Fibroblast of skin of left quadriceps (primary cell): ENCODE measurements at regions not wholly inside any gene's neighbourhood (a gene's known extent, or its start where the extent isn't known, plus 50 kb on each side); places are given as distances from the start of the nearest gene placed in this dataset.

ENCODE experiments used
- DNase-seq, 2 experiments: peaks; one replicate each; pipeline ENCODE4 v3.0.0-alpha.2; 2013; ENCODE audit warnings: low read depth in 2 of 2

DNA sequence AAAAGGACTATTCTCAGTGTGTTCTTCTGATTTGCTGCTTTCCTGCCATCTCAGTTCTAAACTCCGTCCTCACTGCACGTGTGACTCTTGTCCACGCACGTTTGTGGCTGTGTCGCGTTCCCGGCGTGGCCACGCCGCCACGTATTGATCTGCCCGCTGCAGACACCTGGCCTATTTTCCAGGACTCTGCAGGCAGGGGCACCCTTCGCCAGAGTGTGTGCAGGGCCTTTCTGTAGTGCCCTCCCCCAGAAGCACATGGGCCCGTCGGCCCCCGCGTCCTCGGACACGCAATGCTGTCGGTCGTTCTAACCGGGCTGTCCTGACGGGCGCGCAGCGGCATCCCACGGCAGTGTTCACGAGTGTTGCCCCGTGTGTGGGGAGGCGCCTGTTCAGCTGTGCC, 87.6 kb downstream of the YTHDF1 start:
- no peak for DNase-seq

DNA sequence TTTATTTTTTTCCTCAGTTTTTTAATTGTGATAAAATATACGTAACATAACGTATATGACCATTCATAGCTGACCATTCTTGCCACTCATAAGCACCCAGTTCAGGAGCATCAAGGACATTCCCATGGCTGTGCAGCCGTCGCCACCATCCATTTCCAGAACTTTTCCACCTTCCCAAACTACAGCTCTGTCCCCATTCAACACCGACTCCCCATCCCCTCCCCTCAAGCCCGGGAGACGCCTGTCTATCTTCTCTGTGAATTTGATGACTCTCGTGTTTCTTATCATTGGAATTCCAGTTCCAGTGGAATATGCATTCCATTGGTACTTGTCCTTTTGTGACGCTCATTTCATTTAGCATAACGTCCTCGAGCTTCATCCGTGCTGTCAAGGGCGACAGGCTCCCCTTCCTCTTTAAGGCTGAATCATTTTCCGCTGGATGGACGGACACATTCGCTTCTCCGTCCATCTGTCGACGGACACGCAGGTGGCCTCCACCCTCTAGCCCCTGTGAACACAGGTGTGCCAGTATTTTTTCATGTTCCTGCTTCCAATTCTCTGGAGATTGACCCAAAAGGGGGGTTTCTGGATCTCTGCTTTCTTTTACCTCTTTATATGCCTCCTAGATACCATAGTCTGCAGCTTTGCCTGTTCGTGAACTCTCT, 88.1 kb downstream of the YTHDF1 start:
- no peak for DNase-seq

DNA sequence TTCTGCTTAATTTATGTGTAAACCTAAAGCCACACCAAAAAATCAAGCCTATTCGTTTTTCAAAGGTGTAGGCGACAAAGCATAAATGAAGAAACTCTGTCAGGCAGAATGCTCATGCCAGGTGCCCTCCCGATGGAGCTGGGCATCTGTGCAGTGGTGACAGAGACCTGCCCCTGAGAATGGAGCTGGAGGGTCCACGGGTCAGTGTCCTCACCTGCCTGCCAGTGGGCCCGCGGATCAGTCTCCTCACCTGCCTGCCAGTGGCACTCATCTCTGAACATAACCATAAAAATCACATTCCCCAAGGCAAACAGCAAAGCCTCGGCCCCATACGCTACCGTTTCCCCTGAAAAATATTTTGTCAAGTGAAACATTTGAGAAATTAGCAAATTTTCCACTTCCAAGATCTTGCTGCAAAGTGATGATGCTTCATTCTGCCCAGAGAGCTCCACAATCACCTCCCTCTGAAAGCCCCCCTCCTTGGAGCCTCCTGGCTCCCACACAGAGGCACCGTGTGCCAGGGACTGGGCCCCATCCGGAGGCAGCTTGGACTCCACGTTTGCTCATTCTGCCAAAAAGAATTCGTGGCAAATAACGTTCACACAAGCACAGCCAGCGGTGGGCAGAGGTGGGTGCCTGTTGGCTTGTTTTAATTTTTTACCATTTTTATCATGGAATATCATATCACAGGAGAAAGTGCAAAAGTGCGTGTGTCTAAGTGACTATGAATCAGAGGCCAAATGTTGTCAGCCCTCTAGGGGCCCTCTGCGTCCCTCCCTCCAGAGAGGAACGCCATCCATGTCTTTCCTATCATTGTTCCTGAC, 88.8 kb downstream of the YTHDF1 start:
- no peak for DNase-seq

GRCh38 chr20:63125838-63126601, 89.9 kb downstream of the YTHDF1 start:
- DNase-seq: no peak

DNA sequence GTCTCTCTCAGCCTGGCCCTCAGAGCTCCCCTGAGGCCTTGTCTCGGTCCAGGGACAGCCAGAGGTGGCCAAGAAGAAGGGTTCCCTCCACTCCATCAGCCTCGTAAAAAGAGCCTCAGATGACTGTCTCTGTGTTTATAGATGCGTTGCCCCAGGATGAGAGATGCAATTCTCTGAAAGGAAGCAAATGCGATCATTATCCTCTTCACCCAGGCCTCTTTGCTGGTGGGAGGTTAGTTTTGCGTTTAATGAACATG, 90.4 kb downstream of the YTHDF1 start:
- DNase-seq: no peak

DNA sequence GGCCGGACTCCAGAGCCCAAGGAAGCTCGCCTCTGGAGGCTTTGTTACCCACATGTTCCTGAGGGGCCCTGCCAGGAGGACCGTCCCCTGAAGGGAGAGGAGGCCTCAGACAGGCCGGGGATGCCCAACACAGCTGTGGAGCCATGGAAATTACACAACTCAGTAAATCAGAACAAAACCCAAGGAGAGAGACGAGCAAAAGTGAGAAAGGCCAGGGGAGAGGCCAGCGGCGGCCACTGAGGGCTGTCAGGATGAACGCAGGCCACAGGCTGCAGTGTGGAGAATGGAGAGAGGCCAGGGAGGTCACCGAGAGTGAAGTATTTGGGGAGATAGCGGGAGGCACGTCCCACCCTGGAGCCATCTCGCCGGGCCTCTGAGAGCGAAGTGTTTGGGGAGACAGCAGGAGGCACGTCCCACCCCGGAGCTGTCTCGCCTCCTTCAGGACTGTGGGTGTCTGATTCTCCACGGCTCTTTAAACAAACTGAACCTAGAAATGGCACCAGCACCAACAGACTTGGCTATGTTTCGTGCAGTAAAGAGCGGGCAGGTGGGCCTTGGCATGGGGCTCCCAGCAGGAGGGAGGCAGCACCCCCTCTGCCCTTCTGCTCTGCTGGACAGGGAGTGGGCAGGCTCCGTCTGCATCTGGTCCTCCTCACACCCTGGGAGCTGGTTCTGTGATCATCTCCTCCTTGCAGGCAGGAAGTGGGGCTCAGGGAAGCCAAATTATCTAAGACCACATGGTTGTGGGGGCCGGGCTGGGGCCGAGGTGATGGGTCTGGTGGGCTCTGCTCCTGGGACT, 91.0 kb downstream of the YTHDF1 start:
- DNase-seq: no peak

GRCh38 chr20:63124092-63124781, 91.7 kb downstream of the YTHDF1 start:
- DNase-seq: no peak

DNA sequence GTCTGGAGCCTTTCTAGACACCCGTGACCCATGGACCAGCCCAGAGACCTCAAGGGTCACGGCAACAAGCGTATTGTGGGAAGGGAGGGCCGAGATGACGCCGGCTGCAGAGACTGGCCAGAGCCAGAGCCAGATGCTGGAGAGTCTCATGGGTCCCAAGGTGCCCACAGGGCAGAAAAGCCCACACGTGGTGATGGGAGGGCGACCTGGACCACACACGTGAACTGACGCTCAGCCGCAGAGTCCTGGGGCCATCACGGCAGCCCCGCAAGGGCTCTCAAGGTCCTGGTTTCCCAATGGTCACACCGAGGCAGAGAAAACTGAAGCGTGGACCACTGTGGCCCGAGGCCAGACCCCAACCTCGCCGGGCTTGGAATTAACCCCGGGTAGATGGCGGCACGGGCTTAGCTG, 92.6 kb downstream of the YTHDF1 start:
- DNase-seq: no peak

DNA sequence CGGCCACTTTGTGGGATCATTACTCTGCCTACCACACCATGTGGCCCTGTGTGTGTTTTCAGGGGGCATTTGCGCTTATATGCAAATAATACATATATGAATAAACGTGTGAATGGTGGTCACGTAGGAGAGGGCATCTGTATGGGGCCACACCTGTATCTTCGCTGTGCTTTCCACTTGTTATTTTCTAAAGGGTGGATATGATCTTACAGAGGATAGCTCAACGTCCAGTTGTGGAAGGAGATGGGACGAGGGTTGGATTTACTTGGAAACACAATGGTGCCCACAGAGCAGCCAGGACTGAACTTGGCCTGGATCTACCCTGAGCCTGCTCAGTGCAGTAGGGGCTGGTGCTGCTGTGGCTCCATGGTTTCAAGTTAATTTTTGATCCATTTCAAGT, 93.3 kb downstream of the YTHDF1 start:
- DNase-seq: no peak

GRCh38 chr20:63121749-63122405, 94.1 kb downstream of the YTHDF1 start:
- no peak for DNase-seq

DNA sequence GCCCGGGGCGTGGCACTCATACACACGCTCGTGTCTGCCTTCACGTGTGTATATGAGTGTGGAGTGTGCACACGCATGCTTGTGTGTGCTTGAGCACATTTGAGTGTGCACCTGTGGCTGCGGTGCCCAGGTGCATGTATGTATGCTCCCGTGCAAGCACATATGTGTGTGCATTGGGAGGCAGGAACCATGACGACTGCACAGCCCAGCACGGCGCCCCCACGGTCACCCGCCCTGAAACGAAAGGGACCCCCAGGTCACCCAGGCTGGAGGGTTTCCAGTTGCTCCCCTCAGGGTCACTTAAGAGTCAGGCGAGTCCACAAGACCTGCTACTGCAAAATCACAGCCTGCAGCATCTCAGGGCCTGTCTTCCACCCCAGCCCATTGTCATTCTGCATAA, 94.7 kb downstream of the YTHDF1 start:
- no peak for DNase-seq

DNA sequence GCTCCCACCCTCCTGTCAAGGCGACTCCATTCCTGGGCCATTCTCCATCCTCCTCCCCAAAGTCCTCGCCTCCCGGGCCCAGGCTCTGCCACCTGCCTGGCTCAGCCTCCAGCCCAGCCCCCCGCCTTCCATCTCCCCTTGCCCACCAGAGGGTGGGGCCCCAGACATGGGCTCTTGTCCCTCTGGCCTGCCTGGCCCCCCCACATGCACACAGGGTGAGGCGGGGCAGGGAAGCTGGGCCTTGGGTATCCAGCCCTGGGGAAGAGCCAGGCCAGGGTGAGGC, 95.2 kb downstream of the YTHDF1 start:
- DNase-seq: no peak

DNA sequence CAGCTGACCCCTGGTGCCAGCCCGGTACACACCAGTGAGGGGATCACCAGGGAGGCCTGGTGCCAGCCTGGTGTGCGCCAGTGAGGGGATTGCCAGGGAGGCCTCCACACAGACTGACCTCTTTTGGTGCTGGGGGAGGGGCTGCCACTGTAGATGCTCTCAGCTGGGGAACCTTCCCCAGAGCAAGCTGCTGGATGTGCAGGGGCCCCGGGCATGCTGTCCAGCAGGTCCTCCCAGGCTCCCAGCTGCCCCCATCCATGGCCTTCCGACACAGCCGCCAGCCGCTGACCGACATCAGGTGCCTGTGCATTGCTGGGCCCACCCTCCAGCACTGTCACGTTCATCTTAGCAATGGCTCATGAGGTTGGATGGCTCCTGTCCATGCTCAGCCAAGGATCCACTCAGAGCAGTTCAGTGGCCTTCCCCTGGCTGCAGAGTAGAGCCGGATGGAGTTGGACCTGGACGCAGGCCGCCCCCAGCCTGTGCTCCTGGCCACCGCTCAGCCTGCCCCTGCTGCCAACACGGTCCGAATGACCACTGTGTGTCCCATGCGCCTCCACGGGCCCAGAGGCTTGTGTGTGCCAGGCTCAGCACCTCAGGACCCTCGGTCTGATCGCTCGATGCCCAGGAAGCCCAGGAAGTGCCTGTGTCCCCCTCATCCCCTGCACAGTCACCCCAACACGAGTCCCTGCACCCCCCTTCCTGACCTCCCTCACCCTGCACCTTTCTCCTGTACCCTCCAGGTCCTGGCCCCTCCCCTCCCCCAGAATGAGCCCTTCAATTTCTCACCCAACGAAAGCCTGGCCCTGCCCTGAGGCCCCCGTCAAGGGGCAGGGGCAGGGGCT, 95.7 kb downstream of the YTHDF1 start:
- no peak for DNase-seq

GRCh38 chr20:63119121-63119962, 96.6 kb downstream of the YTHDF1 start:
- DNase-seq: no peak

- DNase-seq: no peak
These were observed 97.4 kb downstream of the YTHDF1 start for GRCh38 chr20:63118303-63119120.

DNA sequence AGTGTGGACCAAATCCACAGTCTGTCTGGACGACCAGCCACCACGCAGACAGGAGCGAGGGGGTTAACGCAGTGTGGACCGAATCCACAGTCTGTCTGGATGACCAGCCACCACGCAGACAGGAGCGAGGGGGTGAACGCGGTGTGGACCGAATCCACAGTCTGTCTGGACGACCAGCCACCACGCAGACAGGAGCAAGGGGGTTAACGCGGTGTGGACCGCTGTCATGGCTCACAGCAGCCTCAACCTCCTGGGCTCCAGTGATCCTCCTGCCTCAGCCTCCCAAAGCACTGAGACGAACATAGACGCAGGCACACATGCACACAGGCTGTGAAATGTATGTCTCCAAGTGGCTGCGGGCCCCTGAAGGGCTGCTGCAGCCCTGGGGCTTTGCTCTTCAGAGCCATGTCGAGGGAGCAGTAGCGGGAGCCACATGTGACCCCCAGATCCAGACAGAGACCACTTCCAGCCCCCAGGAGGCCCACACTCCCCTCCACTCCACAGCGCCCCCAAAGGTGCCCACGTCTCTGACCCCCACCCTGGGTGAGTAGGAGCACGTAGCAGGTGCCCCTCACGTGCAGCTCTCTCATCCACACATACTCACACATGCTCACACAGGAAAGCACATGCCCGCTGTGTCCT, 98.1 kb downstream of the YTHDF1 start:
- DNase-seq: no peak

DNA sequence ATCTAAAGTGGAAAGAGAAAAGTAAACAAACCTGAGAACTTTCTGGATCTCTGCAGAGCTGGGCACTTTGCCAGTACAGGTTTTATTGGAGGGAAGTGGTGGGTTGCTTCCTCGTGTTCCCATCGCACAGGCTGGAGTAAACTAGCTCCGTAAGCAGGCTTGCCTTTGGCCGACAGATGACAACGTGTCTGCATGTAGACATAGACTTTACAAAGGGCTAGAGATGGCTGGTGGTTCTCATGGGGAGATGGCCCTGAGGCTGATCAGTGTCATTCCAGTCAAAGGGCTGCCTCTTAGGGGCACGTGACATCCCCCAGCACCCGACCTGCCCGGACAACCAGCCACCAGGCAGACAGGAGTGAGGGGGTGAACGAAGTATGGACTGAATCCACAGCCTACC, 98.8 kb downstream of the YTHDF1 start:
- DNase-seq: no peak
